GM04503 (cell line): ENCODE measurements at regions not wholly inside any gene's neighbourhood (a gene's known extent, or its start where the extent isn't known, plus 50 kb on each side); places are given as distances from the start of the nearest gene placed in this dataset.
"Not testable (repeated sequence)": the region's sequence is repeated elsewhere in the genome, so short reads cannot be mapped to it uniquely, and the experiment has no call there.

Source experiments
- DNase-seq: peaks from one replicate; pipeline ENCODE4 v3.0.0-alpha.2; 2012; ENCODE audit warnings: low read depth

DNA sequence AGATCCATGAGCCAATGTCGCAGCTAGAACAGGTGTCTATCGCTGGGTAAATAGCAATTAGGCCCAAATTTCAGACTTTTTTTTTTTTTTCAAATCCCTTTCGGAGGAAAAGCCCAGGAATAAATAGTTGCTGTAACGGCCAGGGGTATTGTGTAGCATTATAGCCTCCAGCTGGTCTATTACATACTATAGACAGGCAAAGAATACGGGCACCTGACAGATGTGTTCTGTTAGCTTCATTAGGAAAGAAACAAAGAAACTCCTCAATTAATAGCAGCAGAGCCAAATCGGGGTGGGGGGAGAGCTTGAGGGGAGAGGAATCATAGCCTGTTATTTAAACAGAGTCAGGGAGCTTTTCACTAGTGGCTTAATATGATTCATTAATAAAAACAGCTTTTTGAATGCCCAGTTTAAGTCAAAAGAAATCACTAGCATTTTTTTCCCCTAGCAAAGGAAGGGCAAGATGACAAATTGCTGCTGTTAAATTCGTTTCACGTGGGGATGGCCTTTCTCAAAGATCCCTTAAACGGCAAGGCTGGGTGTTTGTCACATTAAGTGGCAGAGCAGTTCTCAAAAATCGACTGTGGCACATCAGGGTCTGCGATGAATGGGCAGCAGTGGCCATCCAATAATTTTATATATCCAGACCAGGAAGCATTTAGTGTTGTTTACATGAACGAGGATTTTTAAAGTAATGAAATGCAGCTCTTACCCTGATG, 139.4 kb downstream of the ID4 start:
- no peak for DNase-seq

DNA sequence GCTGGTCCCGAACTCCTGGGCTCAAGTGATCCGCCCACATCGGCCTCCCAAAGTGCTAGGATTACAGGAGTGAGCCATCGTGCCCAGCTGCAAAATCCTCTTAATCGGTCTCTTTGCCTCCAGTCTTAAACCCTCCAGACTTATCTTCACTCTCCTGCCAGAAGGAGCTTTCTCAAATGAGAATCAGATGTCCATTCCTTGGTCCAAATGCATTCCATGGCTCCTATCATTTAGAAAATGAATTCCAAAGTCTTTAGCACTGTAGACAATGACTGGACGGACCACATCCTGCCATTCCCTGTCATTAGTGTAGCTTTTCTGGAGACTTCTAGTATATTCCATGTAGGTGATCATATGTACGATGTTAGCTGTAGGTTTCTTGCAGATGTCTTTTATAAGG, 141.9 kb downstream of the ID4 start:
- no peak for DNase-seq

DNA sequence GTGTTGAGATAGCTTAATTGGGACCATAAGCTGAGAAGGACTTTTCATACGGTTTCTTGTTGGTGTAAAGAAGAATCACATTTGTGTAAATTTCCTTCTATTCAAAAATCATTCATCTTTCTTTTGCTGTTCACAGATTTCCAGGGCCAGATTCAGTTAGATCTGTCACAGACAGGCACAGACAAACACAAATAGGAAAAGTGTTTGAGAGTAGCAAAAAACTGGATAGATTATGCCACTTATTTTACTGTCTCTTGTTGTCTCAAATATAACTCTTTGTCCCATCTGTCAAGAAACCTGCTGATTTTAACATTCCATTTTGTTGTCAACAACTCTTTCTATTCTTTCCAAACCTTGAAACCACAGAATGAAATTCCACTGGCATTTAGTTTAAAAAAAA, 142.8 kb downstream of the ID4 start:
- no peak for DNase-seq

DNA sequence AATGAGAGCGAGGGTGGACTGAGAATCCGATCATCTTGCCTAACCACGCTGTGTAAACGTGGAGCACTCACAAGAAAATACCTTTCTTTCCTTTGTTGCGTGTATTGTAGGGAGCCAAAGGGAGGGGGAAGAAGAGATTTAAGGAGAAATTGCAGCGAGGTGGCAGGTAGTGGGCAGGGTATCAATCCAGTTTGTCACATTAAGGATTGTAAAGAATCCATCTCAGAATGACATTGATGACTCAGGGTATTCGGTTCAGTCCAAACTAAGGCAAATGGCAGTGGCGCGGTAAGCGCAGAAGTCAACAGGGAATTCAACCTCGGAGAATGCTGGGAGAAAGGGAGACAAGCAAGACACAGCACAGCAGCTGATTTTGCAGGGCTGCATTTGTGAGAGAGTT, 146.2 kb downstream of the ID4 start:
- no peak for DNase-seq

DNA sequence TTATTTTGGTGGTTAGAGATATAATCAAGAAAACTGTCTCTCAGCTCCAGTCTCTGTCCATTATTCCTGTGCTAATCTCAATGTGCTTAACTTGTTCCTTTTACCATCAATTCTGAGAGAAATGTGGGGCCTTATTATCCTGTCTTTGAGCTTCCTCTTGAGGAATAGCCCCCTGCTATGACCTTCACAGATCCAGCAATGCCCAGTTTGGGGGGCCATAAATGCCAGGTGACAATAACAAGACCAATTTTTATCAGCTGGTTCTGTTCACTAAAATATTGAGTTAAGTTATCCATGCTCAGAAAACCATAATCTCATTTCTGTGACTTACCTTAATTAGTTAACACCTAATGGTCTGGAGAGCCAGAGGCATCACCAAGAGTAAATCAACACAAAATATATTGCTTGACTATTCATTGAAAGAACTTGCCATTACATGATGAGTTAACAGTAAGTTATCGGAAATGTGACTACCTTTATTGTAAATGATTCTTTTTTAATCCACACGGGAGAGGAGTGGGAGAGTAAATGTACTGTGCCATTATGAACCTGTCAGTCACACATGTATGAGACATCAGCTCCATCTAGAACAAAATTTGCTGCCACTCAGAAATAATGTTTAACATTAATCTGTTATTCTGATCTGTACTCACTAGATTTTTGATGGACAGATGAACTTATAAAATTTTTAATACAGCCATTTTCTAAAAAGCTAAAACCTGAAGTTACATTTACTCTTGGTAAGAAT, 149.7 kb downstream of the ID4 start:
- DNase-seq: no peak

DNA sequence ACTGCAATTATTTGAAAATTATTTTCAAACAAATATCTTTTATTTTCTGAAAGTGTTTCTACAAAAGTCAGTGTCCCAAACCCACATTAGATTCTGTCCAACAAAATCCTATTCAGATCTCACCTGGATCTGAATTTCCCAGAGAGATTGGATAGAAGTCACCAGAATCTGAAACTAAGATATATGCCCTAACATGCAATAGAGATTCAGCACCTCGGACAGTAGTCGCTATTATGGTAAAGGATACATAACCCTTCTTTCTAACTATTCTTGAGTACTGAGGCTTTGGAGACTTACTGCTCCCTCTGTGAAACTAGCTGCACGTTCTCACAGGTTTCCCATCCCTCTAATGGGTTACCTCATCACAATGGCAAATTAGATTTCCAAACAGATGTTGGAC, 151.4 kb downstream of the ID4 start:
- no peak for DNase-seq

DNA sequence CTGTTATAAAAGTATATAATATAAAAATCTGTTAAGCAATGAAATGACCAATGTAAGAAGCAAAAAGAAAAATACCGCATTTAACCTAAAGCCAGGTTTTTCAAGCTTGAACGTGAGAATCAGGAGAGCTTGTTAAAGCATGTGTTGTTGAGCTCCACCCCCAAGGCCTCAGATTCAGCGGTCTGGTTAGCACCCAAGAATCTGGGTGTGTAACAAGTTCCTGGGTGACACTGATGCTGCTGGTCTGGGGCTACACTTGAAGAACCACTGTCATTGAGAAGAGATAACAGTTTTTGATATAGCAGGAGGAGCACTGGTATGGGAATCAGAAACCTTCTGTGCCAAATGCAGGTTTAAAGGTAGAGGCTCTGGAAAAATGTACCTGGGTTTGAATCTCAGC, 154.0 kb downstream of the ID4 start:
- no peak for DNase-seq

DNA sequence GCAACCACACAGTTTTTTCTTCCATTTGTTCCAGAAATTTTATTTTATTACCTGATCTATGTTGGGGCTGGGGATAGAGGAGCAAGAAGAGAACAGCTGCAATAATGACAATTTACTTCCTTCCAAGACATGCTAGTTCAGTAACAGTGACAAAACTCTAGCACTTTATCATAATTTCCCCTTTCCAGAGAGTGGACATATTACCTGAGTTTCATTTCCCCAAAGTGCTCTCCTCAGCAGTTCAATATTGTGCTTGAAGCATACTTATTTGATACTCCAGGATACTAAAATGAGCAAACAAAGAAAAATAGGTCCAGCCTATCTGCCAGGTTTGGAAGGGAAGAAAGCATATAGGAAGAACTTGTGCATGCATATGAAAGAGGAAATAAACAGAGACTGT, 157.7 kb downstream of the ID4 start:
- DNase-seq: no peak

DNA sequence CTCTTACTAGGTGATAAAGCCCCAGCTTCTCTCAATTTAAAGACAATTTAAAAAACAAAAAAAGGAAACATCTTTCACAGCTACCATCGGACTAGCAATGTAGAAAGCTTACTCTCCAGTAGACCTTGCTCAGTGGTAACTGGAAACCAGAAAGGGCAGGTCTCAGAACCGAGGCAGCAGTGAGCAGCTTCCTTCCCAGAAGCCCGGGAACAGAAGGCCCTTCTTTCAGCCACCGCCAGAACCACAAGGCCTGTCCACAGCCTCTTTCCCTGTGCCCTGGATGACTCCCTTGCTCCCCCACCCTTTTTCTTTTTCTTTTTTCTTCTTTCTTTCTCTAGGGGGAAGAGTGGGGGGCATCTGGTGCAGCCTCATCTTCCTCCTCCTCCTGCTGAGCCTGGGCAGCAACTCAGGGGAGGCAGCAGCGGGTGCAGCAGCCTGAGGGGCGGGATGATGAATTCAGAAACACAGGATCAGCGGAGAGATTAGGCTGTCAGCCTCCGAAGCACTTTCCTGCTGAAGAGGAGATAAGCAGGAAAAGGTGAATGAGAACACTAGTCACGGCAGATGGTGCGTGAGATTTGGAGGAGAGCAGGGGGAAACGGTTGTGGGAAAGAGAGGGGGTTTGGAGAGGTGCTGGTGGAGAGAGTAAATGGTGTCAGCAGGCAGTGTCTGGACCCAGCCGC, 158.5 kb downstream of the ID4 start:
- no peak for DNase-seq

DNA sequence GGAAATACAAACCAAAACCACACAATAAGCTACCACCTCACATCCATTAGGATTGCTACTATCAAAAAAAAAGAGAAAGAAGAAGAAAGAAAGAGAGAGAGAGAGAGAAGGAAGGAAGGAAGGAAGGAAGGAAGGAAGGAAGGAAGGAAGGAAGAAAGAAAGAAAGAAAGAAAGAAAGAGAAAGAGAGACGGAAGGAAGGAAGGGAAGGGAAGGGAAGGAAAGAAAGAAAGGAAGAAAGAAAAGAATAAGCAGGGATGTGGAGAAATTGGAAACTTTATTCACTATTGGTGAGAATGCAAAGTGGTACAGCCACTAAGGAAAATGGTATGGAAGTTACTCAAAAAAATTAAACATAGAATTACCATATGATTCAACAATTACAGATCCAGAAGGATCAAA, 159.9 kb downstream of the ID4 start:
- DNase-seq: no peak

DNA sequence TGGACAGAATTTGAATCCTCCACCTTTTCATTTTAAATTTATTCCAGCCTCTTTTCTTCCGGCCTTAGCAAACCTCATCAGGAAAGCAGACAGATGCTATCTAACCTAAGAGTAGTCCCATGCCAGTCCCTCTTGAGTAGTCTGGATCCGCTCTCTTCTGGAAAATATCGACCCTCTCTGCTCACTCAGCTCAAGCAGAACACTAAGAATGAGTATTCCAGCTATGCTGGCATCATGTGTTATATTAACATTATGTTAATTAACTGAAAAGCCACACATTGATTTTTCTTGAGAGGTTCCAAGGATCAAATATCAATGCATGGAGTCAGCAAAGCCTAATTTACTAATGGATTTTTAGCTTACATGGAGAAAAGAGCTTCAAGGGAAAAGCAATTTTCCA, 161.4 kb downstream of the ID4 start:
- no peak for DNase-seq

DNA sequence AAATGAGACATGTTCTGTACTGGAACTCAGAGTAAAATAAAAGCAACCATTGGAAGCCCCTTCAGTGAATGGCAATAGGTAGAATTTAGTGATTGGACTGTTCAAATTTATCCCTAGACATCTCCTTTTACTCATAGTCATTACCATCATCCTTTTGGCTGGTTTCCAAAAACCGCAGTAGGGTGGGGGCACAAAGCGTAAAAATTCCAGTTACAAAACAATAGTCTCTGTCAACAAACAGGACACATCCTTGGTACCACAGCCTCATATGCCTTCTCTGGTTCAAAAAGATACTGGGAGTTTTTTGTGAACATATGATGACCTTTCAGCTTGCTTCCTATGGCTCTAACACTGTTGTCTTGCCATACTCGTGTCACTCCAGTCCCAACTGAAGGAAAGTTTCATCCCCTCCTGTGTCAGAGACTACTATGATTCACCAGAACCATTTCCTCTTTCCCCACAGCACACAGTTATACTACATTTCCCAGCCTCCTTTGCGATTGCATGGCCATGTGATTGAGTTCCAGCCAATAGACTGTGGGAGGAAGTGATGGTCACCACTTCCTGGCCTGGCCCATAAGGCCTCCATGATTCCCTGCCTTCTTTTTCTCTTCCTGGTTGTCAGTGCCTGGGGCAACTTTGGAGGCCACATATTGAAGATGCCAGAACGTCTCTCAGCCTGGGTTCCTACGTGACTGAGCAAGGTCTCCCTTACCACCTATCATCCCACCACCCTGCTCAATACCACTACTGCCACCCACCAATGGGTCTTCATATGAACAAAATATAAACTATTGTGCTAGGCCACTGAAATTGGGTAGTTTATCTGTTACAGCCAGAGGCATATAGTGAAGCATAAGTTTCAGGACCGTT, 162.4 kb downstream of the ID4 start:
- no peak for DNase-seq

DNA sequence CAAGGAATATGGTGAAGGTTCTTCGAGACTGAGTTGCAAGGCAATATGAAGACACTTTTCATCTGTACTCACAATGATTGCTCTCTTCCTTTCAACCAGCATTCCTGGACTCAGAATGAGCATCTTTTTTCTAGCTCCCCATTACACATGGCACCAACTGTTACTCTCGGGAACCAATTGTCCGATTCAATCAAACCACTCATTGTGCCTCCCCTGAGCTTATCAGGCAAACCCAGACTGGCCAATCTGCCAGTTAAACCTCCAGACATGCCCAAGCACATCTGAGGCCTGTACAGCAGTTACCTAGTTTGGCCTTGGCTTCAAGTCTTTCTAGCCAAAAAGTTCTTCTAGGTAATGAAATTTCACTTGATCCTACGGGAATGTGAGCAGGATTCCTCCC, 164.1 kb downstream of the ID4 start:
- no peak for DNase-seq

DNA sequence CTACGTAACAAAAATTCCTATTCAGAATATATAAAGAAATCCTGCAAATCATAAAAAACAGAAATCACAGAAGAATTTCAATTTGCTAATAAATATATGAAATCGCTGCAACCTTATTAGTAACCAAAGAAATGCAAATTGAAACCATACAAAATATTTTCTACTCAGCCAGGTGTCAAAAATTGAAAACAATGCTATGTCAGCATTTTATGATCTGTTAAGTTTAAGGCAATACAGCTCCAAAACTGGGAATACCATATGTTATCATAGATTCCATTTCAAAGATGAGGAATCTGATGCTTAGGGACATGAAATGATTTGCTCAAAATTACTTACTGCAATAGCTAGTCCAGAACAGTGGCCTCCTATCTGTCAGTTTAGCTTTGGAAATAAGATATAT, 168.9 kb downstream of the ID4 start:
- DNase-seq: no peak

DNA sequence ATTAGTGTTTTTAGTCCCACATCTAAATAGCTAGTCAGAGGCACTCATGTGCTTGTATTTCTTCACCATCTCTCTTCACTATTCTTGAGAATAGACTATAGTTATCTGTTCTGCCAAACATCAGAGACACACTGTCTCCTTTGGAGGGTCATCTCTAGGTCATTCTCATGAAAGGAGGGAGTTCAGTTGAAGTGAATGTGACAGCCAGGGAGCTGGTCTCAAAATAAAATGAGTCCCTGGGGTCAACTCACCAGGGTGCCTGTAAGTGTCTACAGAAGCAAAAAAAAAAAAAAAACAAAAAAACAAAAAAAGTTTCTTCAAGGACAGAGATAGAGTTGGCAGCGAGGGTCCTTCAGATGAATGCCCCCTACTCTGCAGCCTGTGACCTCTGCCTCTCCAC, 171.0 kb downstream of the ID4 start:
- no peak for DNase-seq

DNA sequence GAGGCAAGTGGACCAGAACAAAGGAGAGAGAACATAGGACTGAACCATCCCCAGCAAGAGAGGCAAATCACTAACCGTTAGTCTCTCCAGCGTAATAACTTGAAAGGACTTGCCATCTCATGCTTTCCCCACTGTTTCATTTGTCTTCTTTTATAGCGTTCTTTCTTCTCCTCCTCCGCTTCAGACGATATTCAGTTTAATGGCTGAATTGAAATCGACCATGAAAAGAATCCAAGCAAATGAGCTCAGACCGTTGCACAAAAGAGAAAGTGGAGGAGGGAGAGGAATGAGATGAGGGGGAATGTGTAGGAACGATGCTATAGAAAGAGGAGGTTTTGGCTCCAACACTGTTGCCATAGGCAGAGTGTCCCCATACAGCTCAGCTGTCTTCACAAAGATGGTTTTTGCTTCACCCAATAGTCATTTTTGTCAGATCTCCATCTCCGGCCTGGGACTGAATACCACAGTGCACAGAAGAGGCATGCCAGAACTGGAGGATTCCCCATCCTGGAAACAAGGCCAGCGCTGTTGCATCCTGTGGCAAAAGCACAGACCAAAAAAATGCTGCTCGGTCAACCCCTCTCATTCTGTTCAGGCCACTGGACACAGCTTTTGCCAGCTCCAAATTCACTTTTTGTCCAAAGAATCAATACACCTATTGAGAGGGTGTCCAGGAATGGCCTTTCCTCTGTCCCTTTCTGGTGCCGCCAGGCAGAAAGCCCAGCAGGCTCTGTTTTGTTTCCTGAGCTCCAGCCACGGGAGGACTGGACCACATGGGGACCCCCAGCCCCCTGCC, 176.1 kb downstream of the ID4 start:
- no peak for DNase-seq

DNA sequence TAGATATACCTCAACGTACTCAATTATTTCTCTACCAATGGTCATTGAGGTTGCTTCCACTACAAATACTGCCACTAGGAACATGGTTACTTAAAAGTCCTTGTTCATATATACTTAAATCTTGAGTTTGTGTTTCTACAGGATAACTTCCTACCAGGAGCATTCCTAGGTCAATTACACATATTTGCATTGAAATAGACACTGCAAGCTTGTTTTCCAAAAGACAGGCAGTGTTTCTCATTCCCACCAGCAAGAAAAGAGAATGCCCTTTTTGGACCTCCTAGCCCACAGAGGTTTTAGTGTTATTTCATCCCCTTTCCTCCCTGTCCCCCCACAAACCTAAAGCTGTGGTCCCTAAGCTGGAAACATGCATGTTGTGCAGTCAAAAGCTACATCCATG, 177.3 kb downstream of the ID4 start:
- no peak for DNase-seq

DNA sequence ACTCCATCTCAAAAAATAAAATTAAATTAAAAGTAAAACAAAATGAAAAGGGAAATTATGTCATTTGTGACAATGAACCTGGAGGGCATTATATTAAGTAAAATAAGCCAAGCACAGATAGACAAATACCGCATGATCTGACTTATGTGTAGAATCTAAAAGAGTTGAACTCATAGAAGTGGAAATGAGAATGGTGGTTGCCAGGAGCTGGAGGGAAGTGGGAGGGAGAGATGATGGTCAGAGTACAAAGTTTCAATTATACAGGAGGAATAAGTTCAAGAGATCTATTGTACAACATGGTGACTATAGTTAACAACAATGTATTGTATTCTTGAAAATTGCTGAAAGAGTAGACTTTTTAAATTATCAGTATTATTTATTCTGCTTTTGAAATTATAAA, 183.4 kb downstream of the ID4 start:
- DNase-seq: no peak

DNA sequence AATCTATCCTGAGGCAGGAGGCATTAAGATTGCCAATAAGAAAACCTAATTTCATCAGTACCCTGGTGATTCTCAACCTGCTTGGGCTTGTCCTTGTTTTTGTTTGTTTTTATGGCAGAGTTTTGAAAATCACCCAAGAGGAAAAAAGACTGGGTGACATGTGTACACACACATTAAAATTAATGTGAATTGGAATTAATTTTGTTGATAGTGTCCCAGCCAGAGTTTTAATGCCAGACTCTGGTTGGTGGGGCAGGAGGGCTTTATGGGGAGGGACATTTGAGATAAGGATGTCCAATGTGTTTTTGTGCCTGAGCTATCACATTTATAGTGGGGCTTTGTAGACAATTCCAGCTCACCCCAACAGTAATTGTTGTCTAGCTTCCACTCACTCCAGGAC, 184.6 kb downstream of the ID4 start:
- no peak for DNase-seq

DNA sequence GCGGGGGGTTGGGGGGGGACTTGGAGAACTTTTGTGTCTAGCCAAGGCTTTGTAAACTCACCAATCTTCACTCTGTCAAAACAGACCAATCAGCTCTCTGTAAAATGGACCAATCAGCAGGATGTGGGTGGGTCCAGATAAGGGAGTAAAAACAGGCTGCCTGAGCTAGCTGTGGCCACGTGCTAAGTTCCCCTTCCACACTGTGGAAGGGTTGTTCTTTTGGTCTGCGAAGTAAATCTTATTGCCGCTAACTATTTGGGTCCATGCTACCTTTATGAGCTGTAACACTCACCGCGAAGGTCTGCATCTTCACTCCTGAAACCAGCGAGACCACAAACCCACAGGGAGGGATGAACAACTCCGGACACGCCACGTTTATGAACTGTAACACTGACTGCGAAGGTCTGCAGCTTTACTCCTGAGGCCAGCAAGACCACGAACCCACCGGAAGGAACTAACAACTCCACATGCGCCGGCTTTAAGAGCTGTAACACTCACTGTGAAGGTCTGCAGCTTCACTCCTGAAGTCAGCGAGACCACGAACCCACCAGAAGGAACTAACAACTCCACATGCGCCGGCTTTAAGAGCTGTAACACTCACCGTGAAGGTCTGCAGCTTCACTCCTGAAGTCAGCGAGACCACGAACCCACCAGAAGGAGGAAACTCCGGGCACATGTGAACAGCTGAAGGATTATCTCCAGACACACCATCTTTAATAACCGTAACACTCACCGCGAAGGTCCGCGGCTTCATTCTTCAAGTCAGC, 186.6 kb downstream of the ID4 start:
- not testable (repeated sequence) for DNase-seq

DNA sequence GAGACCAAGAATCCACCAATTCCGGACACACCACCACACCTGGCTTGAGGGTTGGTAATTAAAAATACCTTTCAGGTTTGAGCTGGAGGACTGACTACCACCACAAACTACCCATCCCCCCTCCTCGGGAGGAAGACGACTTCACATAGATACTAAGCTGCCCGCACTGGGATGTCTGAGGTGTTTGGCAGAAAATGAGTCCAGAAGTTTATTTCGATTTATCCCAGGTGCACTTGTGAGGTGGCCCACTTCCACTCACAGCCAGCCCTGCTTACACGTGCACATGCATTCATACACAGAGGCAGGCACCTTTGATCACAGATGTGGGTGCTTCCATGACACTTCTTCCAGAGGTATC, 187.1 kb downstream of the ID4 start:
- no peak for DNase-seq
